ENCODE measurements at regions not wholly inside any gene's neighbourhood (a gene's known extent, or its start where the extent isn't known, plus 50 kb on each side); places are given as distances from the start of the nearest gene placed in this dataset.

GRCh38 chr2:239568601-239569000, 167.8 kb upstream of the HDAC4 start:
- intact Hi-C loops (cut with micrococcal nuclease): no loop called here
- H3K79me2 ChIP-seq (ENCODE audit: insufficient read depth, low read length): no peaks in the 10 kb centered on the region

GRCh38 chr2:239567786-239568185, 167.0 kb upstream of the HDAC4 start:
- no peaks in the 10 kb centered on the region for H3K9me3 Mint-ChIP-seq
- no peaks in the 10 kb centered on the region for H3K36me3 Mint-ChIP-seq
- Histone ChIP-seq H3K4me2 (replicated peaks; ENCODE audit: extremely low read depth, low read length, poor library complexity, severe bottlenecking) (no peak overlapping the region), H3K36me3 (replicated peaks in 1 of 2; ENCODE audit: control insufficient read depth in 1 of 2, insufficient read depth in 2 of 2, low read length in 2 of 2) (no peaks in the 10 kb centered on the region), H3K27me3 (ENCODE audit: control insufficient read depth in 2 of 2, insufficient read depth in 2 of 2, low read length in 2 of 2) (peaks cover 0 to 15% of the 10 kb centered on the region in 2 donors), H2AFZ (ENCODE audit: insufficient read depth, low read depth, low read length, poor library complexity, severe bottlenecking) (no peak overlapping the region), H3K27ac (ENCODE audit: low read depth in 1 of 2, low read length in 2 of 2) (no peak overlapping the region), H3K9me3 (replicated peaks in 1 of 2; ENCODE audit: control insufficient read depth in 1 of 2, insufficient read depth in 1 of 2, low read length in 2 of 2) (no peaks in the 10 kb centered on the region), H3K79me2 (ENCODE audit: insufficient read depth, low read length) (no peaks in the 10 kb centered on the region), H3K9ac (ENCODE audit: insufficient read depth, low read length, poor library complexity, severe bottlenecking) (no peak overlapping the region), H4K20me1 (ENCODE audit: insufficient read depth, low read length) (no peaks in the 10 kb centered on the region), H3K4me3 (replicated peaks in 1 of 3; ENCODE audit: low read depth in 2 of 3, low read length in 3 of 3) (no peak overlapping the region), H3K4me1 (ENCODE audit: control insufficient read depth in 1 of 2, insufficient read depth in 2 of 2, low read length in 2 of 2) (no peaks in the 10 kb centered on the region)
- 84% methylated on average over 8 of the region's 13 CpGs for WGBS (ENCODE audit: insufficient coverage)
- no peaks in the 10 kb centered on the region for H3K4me1 Mint-ChIP-seq
- peak overlapping the region in 1 of 2 donors; percentile 9 for H3K4me3 Mint-ChIP-seq
- DNase-seq: no peak
- intact Hi-C loops (cut with micrococcal nuclease): no loop called here
- H3K27ac Mint-ChIP-seq: no peak overlapping the region
- TF ChIP-seq CTCF (IDR thresholded peaks at IDR 0.05): no peak
- peaks cover 14 to 24% (median 16%) of the 10 kb centered on the region in 3 donors for H3K27me3 Mint-ChIP-seq (ENCODE audit: low read depth in 3 of 3)

More at GRCh38 chr2:239568601-239569000, 167.8 kb upstream of the HDAC4 start:
- no peak overlapping the region for H3K4me3 ChIP-seq (replicated peaks in 1 of 3; ENCODE audit: low read depth in 2 of 3, low read length in 3 of 3)
- DNase-seq: no peak
- no peak overlapping the region for H3K27ac Mint-ChIP-seq
- H3K4me1 ChIP-seq (ENCODE audit: control insufficient read depth in 1 of 2, insufficient read depth in 2 of 2, low read length in 2 of 2): no peaks in the 10 kb centered on the region
- peaks cover 0 to 15% of the 10 kb centered on the region in 2 donors for H3K27me3 ChIP-seq (ENCODE audit: control insufficient read depth in 2 of 2, insufficient read depth in 2 of 2, low read length in 2 of 2)
- no peaks in the 10 kb centered on the region for H3K9me3 Mint-ChIP-seq
- no CpG with 5 or more reads among the region's 4 CpGs for WGBS (ENCODE audit: insufficient coverage)
- no peak for TF ChIP-seq CTCF (IDR thresholded peaks at IDR 0.05)
- H3K36me3 Mint-ChIP-seq: no peaks in the 10 kb centered on the region
- H3K36me3 ChIP-seq (replicated peaks in 1 of 2; ENCODE audit: control insufficient read depth in 1 of 2, insufficient read depth in 2 of 2, low read length in 2 of 2): no peaks in the 10 kb centered on the region
- H2AFZ ChIP-seq (ENCODE audit: insufficient read depth, low read depth, low read length, poor library complexity, severe bottlenecking): no peak overlapping the region
- no peaks in the 10 kb centered on the region for H3K4me1 Mint-ChIP-seq
- no peak overlapping the region for H3K4me3 Mint-ChIP-seq
- no peak overlapping the region for H3K27ac ChIP-seq (ENCODE audit: low read depth in 1 of 2, low read length in 2 of 2)
- H3K9me3 ChIP-seq (replicated peaks in 1 of 2; ENCODE audit: control insufficient read depth in 1 of 2, insufficient read depth in 1 of 2, low read length in 2 of 2): no peaks in the 10 kb centered on the region
- H3K4me2 ChIP-seq (replicated peaks; ENCODE audit: extremely low read depth, low read length, poor library complexity, severe bottlenecking): no peak overlapping the region
- H3K9ac ChIP-seq (ENCODE audit: insufficient read depth, low read length, poor library complexity, severe bottlenecking): no peak overlapping the region
- no peaks in the 10 kb centered on the region for H4K20me1 ChIP-seq (ENCODE audit: insufficient read depth, low read length)
- peaks cover 13 to 25% (median 15%) of the 10 kb centered on the region in 3 donors for H3K27me3 Mint-ChIP-seq (ENCODE audit: low read depth in 3 of 3)
